GM18861 (cell line): ENCODE measurements at regions not wholly inside any gene's neighbourhood (a gene's known extent, or its start where the extent isn't known, plus 50 kb on each side); places are given as distances from the start of the nearest gene placed in this dataset.
A peak's percentile ranks its signal among the peaks of the same experiment; 100 is the strongest.

ENCODE experiments used
- ATAC-seq: cut with Tn5 transposase; IDR thresholded peaks from one replicate; pipeline ENCODE4 v1.9.1; 2021; ENCODE audit not compliant: unreplicated experiment

DNA sequence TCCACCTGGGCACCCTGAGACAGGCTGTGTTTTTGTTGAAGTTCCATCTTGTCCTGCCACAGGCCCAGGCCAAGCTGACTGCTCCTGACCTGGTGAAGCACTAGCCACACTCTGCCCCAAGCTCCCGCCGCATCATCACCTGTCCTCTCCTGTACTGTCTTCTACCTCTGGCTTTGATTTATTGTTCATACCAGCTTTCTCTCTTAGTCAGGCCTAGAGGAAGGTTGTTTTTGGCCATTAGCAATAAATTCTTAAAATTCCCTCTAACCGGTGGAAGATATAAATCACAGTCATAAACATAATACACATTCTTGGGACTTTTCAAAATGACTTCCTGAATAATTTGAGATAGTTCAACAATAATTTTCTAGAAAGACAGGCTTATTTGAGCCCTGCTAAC, 169.4 kb downstream of the DAD1 start:
- ATAC-seq: no peak

DNA sequence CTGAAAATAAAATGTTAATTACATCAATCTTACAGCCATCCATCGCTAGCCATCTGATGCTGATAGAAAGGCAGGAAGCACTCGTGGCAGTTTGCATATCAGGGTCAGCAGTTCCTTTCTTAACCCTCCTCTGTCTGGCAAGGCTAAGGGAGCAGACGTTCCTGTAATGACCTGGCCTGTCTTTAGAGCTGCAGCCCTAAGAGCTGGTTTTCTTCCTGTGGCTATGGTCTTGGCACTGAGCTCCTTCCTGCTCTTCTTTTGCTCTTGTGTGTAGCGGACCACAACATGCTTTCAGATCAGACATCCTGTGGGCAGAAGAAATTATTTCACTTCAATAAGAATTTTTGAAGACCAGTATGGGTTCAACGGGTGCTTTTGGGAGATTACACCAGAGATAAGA, 170.4 kb downstream of the DAD1 start:
- ATAC-seq: peak; percentile 66

DNA sequence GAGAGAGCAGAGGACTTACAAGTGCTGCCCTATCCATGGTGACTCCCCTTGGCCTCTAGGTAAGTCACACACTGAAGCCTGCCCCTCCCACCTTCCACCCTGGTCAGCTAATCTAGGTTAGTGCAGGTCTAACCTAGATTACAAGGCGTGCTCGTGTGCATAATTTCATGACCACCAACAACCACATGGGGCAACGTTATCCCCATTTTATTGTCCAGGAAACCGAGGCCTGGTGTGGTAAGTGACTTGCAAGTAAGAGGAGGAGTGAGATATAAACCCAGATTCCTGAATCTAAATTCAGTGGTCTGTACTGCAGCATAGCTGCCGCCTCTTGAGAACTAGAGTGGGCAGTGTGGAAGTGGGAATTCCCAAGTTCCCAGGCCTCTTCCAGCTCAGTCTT, 171.1 kb downstream of the DAD1 start:
- ATAC-seq: no peak

GRCh38 chr14:22416193-22416592, 172.8 kb downstream of the DAD1 start:
- no peak for ATAC-seq

DNA sequence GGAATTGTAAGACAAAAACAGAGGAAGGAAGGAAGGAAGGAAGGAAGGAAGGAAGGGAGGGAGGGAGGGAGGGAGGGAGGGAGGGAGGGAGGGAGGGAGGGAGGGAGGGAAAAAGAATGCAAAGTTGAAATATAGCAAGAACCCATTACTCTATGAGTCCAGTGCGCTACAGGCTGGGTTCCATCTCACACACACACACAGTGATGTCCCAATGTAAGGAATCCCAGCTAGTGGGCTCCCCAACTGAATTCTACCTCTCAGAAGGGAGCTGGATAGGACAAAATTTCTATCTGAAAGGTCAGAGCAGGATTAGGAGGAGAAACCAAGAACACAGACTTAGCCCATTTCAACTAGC, 173.4 kb downstream of the DAD1 start:
- ATAC-seq: no peak

- no peak for ATAC-seq
These were observed 174.0 kb downstream of the DAD1 start for GRCh38 chr14:22414876-22415604.

GRCh38 chr14:22412926-22413411, 176.1 kb downstream of the DAD1 start:
- no peak for ATAC-seq

DNA sequence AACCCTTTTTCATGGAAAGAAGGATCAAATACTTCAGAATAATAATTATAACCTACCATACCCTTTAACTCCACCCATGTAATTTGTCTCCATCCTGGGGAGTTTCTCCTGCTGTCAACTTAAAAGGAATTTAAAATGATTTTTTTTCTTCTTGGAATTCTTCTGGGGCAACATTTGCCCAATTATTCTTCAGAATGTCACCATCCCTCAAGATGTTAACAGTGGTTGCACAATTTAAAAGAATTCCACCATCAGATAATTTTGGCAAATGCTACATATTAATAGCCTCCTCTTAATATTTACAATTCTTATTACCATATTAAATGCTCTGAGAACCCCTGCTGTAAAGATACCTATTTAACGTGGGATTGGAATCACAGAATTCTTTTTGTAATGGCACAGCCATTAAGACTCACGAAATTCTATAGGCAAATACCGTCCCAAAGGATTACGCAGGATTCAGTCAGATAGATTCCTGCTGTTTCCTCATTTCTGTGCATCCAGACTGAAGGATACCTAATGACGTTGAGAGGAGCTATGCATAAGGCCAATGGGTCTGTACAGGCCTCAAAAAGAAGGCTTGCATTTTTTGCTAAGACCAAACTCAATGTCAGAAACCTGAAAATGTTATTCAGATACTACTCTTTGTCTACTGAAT, 177.5 kb downstream of the DAD1 start:
- ATAC-seq: no peak

- no peak for ATAC-seq
These were observed 178.5 kb downstream of the DAD1 start for GRCh38 chr14:22410497-22410896.

DNA sequence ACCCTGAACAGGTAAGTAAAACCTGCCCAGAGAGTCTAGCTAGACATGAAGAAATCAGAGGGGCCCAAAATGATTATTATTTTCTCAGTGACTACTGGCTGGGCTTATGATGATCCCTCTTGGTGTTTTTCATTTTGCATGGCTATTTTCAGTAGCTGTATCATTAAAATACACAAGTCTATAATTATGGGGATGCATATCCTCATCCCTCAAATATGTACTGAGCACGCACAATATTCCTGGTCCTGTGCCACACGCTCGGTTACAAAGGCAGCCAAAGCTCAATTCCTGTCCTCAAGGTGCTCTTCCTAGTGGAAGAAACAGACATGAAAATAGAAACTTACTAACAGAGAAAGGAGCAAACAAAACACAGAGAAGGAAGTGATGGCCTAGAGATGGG, 180.0 kb downstream of the DAD1 start:
- no peak for ATAC-seq

DNA sequence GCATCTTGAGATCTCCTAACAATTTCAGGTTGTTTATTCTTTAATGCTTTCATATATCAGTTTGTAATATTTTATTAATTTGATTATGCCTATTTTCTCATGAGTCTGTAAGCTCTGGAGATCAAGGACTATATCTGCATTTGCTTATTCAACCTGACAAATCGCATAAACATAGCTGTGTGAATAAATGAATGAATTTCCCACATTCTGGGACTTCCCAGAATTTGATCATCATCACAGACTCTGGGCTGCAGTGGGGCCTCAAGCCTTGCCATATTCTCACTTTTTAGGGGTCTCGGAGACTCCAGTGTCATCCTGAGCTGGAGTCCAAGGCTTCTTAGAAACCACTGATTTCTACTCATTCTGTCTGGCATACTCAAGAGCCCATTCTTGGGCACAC, 180.5 kb downstream of the DAD1 start:
- no peak for ATAC-seq

- no peak for ATAC-seq
These were observed 182.0 kb downstream of the DAD1 start for GRCh38 chr14:22407033-22407432.

- ATAC-seq: no peak
These were observed 183.8 kb downstream of the DAD1 start for GRCh38 chr14:22405201-22405600.

DNA sequence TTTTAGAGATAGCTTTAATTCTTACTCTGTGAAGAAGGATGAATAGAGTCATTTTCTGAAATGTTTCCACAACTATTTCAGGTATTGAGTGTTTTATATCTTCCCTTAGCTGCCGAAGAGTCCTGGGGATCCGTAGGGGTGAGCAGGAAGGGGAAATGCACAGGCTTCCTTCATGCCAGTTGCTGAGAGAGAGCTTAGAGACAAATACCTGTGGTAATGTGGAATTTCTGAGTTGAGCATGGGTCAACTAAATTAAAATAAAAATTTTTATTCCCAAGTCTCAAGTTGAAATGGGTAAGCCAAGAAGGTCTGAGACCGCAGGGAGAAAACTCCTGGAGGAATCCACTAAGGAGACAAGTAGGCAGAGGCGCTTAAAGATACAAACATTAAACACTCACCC, 185.7 kb downstream of the DAD1 start:
- ATAC-seq: no peak

GRCh38 chr14:22400655-22401259, 188.3 kb downstream of the DAD1 start:
- ATAC-seq: no peak

- ATAC-seq: no peak
These were observed 189.2 kb downstream of the DAD1 start for GRCh38 chr14:22399776-22400175.

DNA sequence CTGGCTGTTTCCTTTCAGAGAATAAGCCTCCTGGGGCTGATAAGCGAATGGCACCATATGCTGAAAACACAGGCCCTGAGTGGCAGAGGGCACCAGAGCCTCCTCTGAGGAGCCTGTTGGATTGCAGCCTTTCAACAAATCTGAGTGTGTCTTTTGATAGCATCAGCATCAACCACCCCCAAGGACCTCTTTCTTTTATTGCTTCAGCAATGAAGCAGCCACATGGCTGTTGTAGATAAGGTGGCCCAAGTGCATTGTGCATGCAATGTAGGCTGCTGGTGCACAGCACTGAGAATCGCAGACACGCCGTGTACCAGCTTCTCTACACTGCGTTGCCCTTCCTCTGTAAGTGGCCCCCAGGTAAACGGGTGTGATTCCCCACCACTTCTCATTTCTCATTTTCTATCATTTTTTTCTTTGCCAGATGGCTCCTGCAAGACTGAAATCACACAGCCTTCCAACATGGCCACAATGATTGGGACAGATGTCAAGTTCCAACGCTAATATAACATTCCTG, 191.7 kb downstream of the DAD1 start:
- ATAC-seq: no peak

DNA sequence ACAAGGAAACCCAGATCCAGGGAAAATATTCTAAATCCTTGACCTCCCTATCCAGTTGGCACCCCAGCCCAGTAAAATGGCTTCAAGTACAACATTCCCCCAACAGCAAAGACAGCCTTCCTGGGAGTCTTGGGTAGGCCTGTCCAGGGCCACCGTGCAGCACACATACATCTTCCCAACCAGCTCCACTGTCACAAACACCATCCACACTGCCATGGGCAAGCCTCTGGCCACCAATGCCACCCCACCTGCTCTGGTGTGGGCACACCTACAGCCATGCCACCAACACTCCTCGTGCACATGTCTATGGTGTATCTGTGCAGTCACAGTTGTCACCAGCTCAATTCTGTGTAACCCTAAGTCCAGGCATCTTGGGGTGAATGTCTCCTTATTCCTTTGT, 193.2 kb downstream of the DAD1 start:
- no peak for ATAC-seq

- no peak for ATAC-seq
These were observed 194.4 kb downstream of the DAD1 start for GRCh38 chr14:22394616-22395015.

GRCh38 chr14:22393796-22394195, 195.2 kb downstream of the DAD1 start:
- no peak for ATAC-seq

DNA sequence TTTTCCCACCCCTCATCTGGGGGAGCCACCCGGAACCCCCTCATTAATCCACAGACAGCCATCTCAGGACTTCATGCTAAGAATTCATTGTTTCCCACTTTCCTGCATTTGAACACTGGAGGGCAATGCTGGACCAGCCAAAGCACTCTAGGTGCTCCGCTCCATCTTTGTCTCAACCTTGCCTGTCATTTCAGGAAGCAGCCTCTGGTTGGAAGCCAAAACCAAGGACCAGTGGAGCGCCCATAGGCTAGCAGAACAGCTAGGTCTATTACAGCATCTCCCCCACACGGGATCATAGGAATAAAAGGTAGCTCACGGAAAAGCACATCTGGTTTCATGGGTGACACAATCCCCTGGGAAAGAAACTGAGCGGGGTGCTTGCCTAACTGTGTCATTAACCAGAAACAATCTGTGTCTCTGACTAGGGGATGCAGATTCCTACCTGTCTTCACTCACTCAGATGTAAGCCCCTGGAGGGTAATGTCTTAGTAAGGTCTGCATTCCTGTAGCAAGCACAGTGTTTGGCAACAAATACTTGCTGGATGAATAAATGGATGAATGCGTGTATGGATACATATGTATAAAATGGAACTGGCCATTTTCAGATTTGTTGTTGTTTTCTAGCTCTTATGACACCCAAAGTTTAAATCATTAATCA, 197.0 kb downstream of the DAD1 start:
- ATAC-seq: peak; percentile 45
